Vagina (tissue), 2 donors: ENCODE measurements at regions not wholly inside any gene's neighbourhood (a gene's known extent, or its start where the extent isn't known, plus 50 kb on each side); places are given as distances from the start of the nearest gene placed in this dataset.

ENCODE experiments used
- DNase-seq, 2 donors: peaks; one replicate each; pipeline ENCODE4 v3.0.0-alpha.2; 2017; ENCODE audit errors: extremely low spot score in 2 of 2
- H3K27ac ChIP-seq: fragments of 200-600 bp; sonication (generic); one replicate; pipeline ENCODE4 v1.5.1; 2019
- H3K27me3 ChIP-seq: fragments of 200-600 bp; sonication (generic); one replicate; pipeline ENCODE4 v1.5.1; 2019
- H3K36me3 ChIP-seq, 2 donors: fragments of 200-600 bp; sonication (generic); one replicate each; pipeline ENCODE4 v1.5.1; 2017 to 2019
- H3K4me1 ChIP-seq: fragments of 200-600 bp; sonication (generic); one replicate; pipeline ENCODE4 v1.5.1; 2019
- H3K4me3 ChIP-seq, 2 donors: fragments of 200-600 bp; sonication (generic); 1 replicate in 1 of 2; 2 replicates in 1 of 2; pipeline ENCODE4 v1.5.1; 2016 to 2019
- H3K9me3 ChIP-seq: fragments of 200-600 bp; sonication (generic); one replicate; pipeline ENCODE4 v1.5.1; 2019
- CTCF ChIP-seq, 3 experiments: fragments of 450-650 bp in 2 of 3; fragments of 200-600 bp in 1 of 3; sonication (generic) in 1 of 3; IDR thresholded peaks; one replicate each; pipeline ENCODE4 v1.5.1; 2017 to 2019; ENCODE audit warnings: antibody characterized with exemption in 3 of 3, mild to moderate bottlenecking in 2 of 3, moderate library complexity in 2 of 3
- POLR2A ChIP-seq, 2 donors: fragments of 450-650 bp; IDR thresholded peaks; one replicate each; pipeline ENCODE4 v1.6.1; 2017; ENCODE audit warnings: antibody characterized with exemption in 2 of 2, mild to moderate bottlenecking in 2 of 2, moderate library complexity in 2 of 2
- POLR2AphosphoS5 ChIP-seq, 2 donors: sonication (generic); formaldehyde crosslinking; IDR thresholded peaks; one replicate each; pipeline ENCODE4 v1.9.0; 2017; ENCODE audit warnings: antibody characterized with exemption in 2 of 2, mild to moderate bottlenecking in 2 of 2, low read depth in 1 of 2; ENCODE audit not compliant: insufficient read depth in 1 of 2
- intact Hi-C: fragments of 100-400 bp; cut with DNase I; formaldehyde crosslinking; loops from one replicate; pipeline ENCODE4 v1.15.1; 2023

- no peak for DNase-seq
- Histone ChIP-seq H3K27me3 (no peaks in the 10 kb centered on the region), H3K4me1 (no peaks in the 10 kb centered on the region), H3K9me3 (no peaks in the 10 kb centered on the region), H3K36me3 (no peaks in the 10 kb centered on the region), H3K4me3 (no peak overlapping the region), H3K27ac (no peak overlapping the region)
- TF ChIP-seq POLR2AphosphoS5 (IDR thresholded peaks at IDR 0.05; ENCODE audit: insufficient read depth in 1 of 2, low read depth in 1 of 2) (no peak), POLR2A (IDR thresholded peaks at IDR 0.05) (no peak), CTCF (IDR thresholded peaks at IDR 0.05) (no peak)
- intact Hi-C loops = no loop called here
Observed at GRCh38 chr3:95887114-95887513, 927.3 kb upstream of the EPHA6 start.

GRCh38 chr3:95894820-95895219 is 919.6 kb upstream of the EPHA6 start:
- TF ChIP-seq CTCF (IDR thresholded peaks at IDR 0.05) (no peak), POLR2A (IDR thresholded peaks at IDR 0.05) (no peak), POLR2AphosphoS5 (IDR thresholded peaks at IDR 0.05; ENCODE audit: insufficient read depth in 1 of 2, low read depth in 1 of 2) (no peak)
- Histone ChIP-seq H3K27ac (no peak overlapping the region), H3K9me3 (no peaks in the 10 kb centered on the region), H3K4me1 (no peaks in the 10 kb centered on the region), H3K36me3 (no peaks in the 10 kb centered on the region), H3K4me3 (no peak overlapping the region), H3K27me3 (no peaks in the 10 kb centered on the region)
- DNase-seq = no peak
- intact Hi-C loops = no loop called here

GRCh38 chr3:95899494-95899893 is 914.9 kb upstream of the EPHA6 start:
- Histone ChIP-seq H3K27ac (no peak overlapping the region), H3K4me1 (no peaks in the 10 kb centered on the region)
- DNase-seq = no peak

GRCh38 chr3:95899911-95900310 is 914.5 kb upstream of the EPHA6 start:
- Histone ChIP-seq H3K27ac (no peak overlapping the region), H3K4me3 (no peak overlapping the region), H3K4me1 (no peaks in the 10 kb centered on the region), H3K27me3 (no peaks in the 10 kb centered on the region), H3K36me3 (no peaks in the 10 kb centered on the region), H3K9me3 (no peaks in the 10 kb centered on the region)
- no peak for DNase-seq
- intact Hi-C loops = no loop called here
- no peak for TF ChIP-seq POLR2AphosphoS5 (IDR thresholded peaks at IDR 0.05; ENCODE audit: insufficient read depth in 1 of 2, low read depth in 1 of 2)
- TF ChIP-seq CTCF (IDR thresholded peaks at IDR 0.05) = no peak
- no peak for TF ChIP-seq POLR2A (IDR thresholded peaks at IDR 0.05)

More at GRCh38 chr3:95899494-95899893, 914.9 kb upstream of the EPHA6 start:
- TF ChIP-seq POLR2A (IDR thresholded peaks at IDR 0.05) (no peak), CTCF (IDR thresholded peaks at IDR 0.05) (no peak), POLR2AphosphoS5 (IDR thresholded peaks at IDR 0.05; ENCODE audit: insufficient read depth in 1 of 2, low read depth in 1 of 2) (no peak)
- intact Hi-C loops = no loop called here
- Histone ChIP-seq H3K9me3 (no peaks in the 10 kb centered on the region), H3K36me3 (no peaks in the 10 kb centered on the region), H3K4me3 (no peak overlapping the region), H3K27me3 (no peaks in the 10 kb centered on the region)

- Histone ChIP-seq H3K4me1 (no peaks in the 10 kb centered on the region), H3K27me3 (no peaks in the 10 kb centered on the region), H3K36me3 (no peaks in the 10 kb centered on the region), H3K27ac (no peak overlapping the region), H3K4me3 (no peak overlapping the region), H3K9me3 (no peaks in the 10 kb centered on the region)
- intact Hi-C loops = no loop called here
- no peak for TF ChIP-seq CTCF (IDR thresholded peaks at IDR 0.05)
- TF ChIP-seq POLR2AphosphoS5 (IDR thresholded peaks at IDR 0.05; ENCODE audit: insufficient read depth in 1 of 2, low read depth in 1 of 2) = no peak
- no peak for TF ChIP-seq POLR2A (IDR thresholded peaks at IDR 0.05)
- no peak for DNase-seq
Observed at GRCh38 chr3:95901948-95902347, 912.4 kb upstream of the EPHA6 start.
